GM18867 (cell line): ENCODE measurements at regions not wholly inside any gene's neighbourhood (a gene's known extent, or its start where the extent isn't known, plus 50 kb on each side); places are given as distances from the start of the nearest gene placed in this dataset.

Experiments
- ATAC-seq: cut with Tn5 transposase; IDR thresholded peaks from one replicate; pipeline ENCODE4 v1.9.1; 2021; ENCODE audit warnings: mild to moderate bottlenecking, moderate library complexity; ENCODE audit not compliant: unreplicated experiment

DNA sequence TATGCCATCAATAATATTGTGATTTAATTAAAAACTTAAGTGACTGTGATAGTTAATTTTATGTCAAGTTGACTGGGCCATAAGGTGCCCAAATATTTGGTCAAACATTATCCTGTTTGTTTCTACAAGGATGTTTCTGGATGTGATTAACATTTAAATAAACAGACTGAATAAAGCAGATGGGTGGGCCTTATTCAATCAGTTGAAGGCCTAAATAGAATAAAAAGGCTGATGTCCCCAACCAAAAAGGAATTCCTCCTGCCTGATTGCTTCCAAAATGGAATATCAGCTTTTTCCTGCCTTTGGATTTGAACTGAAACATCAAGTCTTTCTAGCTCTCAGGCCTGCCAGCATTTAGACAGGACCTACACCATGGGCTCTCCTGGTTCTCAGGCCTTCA, 961.7 kb downstream of the NTRK3 start:
- ATAC-seq, result no peak

GRCh38 chr15:87293031-87293430, 963.5 kb downstream of the NTRK3 start:
- no peak for ATAC-seq

DNA sequence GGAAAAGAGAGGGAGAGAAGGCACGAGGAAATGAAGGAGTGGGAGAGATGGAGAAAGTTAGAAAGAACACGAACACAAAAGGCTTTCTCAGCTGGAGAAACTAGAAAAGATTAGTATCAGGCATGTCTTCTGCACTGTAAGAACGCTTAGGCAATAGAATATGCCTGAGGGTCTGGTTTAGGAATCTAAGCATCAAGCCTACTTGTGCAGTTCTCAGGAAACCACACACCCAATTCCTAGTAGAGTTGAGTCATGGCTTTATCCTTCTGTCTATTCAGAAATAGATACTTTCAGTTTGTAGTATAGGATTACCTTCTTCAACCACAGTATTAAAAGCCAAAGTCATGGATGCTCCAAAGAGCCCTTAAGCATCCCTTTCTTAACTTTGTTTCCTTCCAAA, 969.4 kb downstream of the NTRK3 start:
- ATAC-seq, result no peak

GRCh38 chr15:87269566-87269965, 987.0 kb downstream of the NTRK3 start:
- no peak for ATAC-seq

GRCh38 chr15:87268675-87269074, 987.9 kb downstream of the NTRK3 start:
- no peak for ATAC-seq

DNA sequence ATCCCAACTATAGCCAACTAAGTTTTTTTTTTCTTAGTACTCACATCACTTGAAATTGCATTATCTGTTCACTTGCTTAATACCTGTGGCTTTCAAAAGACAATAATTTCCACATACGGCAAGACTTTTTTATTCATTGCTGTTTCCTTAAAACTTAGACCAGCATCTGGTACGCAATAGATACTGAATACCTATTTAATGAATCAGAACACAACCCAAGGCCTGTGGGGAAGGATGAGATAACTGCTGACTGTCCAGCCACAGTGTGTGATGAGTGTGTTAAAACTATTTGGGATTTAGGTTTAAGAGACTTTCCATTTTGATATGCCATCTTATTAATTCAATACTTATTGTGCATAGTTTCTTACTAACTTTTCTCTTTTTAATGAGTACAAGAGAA, 988.7 kb downstream of the NTRK3 start:
- no peak for ATAC-seq

- no peak for ATAC-seq
Observed at GRCh38 chr15:87263871-87264270, 992.7 kb downstream of the NTRK3 start.

DNA sequence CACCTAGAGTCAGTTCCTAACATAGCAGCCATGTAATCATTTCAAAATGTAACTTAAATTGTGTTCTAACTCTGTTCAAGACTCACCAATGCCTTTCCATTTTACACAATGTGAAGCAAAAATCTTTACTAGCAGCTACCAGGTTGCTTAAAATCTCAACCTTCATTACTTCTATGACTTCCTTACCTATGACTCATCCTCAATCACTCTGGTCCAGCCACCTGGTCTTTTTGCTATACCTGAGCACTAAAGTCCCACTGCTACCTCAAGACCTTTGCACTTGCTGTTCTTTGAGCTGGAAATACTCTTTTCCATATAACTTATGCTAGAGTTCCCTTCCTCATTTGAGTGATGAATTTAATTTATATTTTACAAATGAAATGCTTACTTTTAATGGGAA, 993.2 kb downstream of the NTRK3 start:
- no peak for ATAC-seq

- ATAC-seq, result no peak
Observed at GRCh38 chr15:87245592-87245991, 1010.9 kb downstream of the NTRK3 start.

DNA sequence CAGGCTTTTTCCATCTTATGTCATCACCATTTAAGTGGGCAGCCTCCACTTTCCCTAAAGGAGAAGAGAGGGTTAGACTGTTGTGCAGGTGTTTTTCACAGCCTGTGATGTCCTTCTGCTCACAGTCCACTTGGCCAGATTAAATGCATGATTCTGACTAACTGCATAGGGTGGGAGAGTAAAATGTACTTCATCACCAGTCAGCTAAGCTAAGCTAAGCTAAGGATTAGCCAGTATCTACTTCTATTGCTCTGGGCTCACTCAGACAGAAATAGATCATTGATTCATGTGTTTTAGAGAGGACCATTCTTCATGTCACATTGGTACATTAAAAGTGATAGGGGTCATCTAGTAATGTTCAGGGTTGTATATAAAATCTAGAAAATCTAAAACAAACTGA, 1013.1 kb downstream of the NTRK3 start:
- no peak for ATAC-seq

DNA sequence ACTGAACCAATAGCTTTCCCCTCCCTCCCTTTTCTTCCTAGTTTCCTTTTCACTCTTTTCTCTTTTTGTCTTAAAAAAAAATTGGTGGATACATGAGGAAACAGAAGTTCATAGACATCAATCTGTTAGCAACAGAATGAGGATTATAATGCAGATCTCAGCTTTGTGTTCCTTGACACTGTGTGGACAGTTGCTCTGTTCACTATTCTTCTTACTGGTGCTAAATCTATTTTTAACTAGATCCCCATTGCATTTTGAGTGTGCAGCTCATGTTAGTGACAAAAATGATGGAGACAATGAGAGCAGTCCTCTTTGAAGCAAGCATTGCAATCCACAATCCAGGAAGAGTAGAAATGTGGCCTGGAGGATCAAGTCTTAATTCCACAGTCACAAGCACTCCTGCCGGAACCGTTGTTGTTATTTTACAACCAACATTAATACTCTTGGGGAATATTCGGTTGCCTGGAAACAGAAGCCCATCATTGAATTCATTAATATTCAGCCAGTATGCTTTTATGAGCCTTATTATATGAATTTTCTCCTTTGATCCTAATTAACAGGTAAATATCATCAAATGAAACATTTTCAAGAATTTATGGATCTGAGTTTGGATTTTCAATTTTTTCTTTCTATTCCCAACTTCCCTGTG, 1016.8 kb downstream of the NTRK3 start:
- no peak for ATAC-seq

- no peak for ATAC-seq
Observed at GRCh38 chr15:87238451-87239068, 1018.0 kb downstream of the NTRK3 start.

GRCh38 chr15:87228460-87228859, 1028.1 kb downstream of the NTRK3 start:
- ATAC-seq, result no peak

- no peak for ATAC-seq
Observed at GRCh38 chr15:87227846-87228245, 1028.7 kb downstream of the NTRK3 start.

DNA sequence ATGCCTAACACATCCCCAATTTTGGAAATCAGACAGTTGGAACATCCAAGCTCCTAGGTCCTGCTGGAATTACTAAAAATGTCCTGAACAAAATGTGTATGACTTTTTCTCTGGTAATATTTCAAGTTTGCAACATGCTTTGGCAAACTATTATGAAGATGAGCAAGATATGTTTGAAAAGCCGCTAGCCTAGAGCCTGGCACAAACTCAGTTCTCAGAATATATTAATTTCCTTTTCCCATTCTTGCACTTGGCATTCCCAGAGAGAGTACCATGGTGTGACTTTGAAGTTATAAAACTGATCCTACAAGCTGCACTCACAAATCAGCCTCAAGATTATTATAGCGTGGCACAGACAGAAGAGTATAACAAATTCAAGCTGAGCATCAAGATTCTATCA, 1031.1 kb downstream of the NTRK3 start:
- no peak for ATAC-seq

GRCh38 chr15:87224404-87224803, 1032.1 kb downstream of the NTRK3 start:
- ATAC-seq, result no peak

DNA sequence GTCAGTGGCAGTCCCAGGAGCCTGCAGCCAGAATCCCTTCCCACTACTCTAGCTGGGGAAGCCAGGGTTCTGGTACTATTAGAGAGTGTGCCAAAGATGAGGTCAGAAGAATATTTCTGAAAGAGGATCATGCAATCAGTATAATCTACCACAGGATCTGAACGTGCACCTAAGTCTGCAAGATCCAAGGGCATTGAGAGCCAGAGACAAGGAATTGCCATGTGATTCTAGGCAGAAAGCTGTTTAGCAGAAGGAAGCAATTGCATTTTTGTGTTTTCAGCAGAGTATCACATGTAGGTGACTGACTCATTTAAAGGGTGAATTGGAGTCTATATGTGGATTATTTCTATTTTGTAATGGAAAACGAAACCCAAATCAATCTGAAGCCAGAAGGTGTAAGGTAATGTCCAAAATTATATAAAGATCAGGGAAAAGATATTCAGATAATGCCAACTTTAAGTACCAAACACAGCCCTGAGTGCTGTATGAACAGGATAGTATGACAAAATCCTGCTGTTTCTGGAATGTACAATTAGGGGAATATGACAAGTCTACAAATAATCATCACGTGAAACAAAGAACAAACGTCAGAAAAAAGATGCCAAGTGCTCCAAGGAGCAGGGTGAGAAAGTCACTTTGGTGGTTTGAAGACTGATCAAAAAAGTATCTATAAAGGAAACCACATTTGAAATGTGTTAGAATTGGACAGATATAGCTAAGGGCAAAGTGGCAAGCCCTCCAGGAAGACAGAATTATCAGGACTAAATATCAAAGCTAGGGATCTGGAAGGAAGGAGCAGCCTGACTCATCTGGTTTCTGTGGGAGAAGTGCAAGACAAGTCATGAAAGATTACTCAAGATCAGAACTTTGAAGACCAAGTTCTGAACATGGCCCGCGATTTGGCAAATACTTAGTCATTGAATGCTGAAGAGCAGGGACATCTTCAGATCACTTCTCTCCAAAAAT, 1036.6 kb downstream of the NTRK3 start:
- no peak for ATAC-seq

DNA sequence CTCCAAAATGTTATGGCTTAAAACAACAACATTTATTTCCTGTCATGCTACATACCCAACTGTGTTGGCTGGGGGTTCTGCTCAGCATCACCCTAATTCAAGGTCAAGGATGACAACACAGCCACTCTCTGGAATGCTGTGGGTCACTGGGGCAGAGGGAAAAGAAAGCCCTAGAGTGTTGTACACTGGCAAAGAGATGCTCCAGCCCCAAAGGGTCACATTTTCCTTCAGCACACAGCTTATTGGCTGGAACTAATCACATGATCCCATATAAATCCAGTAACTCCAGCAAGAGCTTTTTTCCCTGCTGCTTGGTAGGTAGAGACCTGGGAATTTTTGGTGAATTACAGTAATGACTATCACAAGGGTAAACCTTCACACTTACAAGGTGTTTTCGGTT, 1041.4 kb downstream of the NTRK3 start:
- ATAC-seq, result no peak

GRCh38 chr15:87213626-87214025, 1042.9 kb downstream of the NTRK3 start:
- ATAC-seq, result no peak

DNA sequence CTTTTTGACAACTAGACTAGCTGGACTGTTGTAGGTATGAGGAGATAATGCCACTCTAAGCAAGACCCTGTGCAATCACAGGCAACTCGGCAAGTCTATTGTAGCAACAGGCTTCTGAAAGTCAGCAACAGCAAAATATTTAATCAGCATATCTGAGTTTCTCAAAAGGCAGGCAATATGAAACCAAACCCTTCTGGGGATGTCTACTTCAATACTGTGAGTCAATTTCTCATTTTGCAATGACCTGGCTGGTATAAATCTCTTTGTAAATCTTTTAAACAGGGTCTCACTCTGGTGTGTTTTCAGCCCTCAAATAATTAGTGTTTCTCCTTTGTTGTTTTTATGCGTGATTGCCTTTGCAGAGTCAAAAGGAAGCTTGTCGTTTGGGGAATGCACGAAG, 1044.5 kb downstream of the NTRK3 start:
- ATAC-seq, result no peak

DNA sequence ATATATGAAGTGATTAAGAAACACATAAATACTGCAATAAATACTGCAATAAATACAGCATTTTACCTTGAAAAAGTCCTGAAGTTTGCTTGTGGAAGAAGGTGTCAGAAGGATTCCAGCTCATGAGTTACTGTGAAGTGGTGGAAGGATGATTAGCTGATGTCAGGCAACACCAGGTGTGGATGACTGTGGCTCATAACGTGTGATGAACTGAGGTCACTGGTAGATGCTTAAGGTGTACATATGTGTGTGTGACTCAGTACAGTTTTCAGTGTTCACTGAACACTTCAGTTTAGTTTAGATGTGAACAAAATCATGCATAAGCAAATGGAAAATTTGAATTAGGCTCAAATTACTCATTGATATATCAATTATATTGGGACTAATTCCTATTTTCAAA, 1045.0 kb downstream of the NTRK3 start:
- ATAC-seq, result no peak
